GM19452 (cell line): ENCODE measurements at regions not wholly inside any gene's neighbourhood (a gene's known extent, or its start where the extent isn't known, plus 50 kb on each side); places are given as distances from the start of the nearest gene placed in this dataset.
"Not testable (repeated sequence)": the region's sequence is repeated elsewhere in the genome, so short reads cannot be mapped to it uniquely, and the experiment has no call there.

Experiments used
- ATAC-seq: cut with Tn5 transposase; IDR thresholded peaks from one replicate; pipeline ENCODE4 v1.9.1; 2021; ENCODE audit not compliant: unreplicated experiment

- no peak for ATAC-seq
Observed at GRCh38 chr5:108467563-108467962, 85.7 kb upstream of the FBXL17 start.

DNA sequence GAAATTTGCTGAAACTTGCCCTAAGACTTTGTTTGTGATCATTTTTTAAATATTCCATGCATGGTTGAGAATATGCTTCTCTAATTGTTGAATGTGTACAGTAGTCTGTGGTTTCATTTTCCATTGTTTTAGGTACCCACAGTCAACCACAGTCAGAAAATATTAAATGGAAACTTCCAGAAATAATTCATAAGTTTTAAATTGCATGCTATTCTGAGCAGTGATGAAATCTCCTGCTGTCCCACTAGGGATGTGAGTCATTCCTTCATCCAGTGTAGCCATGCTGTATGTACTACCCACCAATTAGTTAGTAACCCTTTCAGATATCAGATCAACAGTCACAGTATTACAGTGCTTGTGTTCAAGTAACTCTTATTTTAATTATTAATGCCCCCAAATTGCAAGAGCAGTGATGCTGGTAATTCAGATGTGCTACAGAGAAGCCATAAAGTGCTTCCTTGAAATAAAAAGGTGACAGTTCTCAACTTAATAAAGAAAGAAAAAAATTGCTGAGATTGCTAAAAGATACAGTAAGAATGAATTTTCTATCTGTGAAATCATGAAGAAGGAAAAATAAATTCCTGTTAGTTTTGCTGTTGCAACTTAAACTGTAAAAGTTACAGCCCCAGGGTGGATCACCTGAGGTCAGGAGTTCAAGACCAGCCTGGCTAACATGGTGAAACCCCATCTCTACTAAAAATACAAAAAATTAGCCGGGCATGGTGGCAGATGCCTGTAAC is 79.9 kb upstream of the FBXL17 start:
- ATAC-seq, result no peak

- ATAC-seq, result no peak
Observed at GRCh38 chr5:108459769-108460168, 77.9 kb upstream of the FBXL17 start.

DNA sequence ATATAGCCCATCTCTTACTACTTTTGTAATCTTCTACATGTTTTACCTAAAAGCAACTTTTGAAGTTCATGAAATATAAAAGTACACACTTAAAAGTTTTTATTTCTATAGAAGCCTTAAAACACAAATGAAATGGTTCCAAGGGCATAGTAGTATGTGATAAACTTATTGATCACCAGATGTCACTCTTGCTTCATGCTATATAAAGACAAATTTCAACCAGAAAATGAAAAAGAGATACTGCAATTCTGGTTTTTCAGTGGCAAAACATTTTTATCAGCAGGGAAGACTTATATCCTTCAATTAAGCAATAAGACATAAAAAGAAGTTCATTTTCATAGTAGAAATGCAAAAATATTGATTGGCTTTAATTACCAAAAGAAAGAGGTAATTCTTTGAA is 69.4 kb upstream of the FBXL17 start:
- no peak for ATAC-seq

DNA sequence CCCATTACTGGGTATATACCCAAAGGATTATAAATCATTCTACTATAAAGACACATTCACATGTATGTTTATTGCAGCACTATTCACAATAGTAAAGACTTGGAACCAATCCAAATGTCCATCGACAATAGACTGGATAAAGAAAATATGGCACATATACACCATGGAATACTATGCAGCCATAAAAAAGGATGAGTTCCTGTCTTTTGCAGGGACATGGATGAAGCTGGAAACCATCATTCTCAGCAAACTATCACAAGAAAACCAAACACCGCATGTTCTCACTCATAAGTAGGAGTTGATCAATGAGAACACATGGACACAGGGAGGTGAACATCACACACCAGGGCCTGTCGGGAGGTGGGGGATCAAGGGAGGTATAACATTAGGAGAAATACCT is 62.2 kb upstream of the FBXL17 start:
- ATAC-seq, result not testable (repeated sequence)

- ATAC-seq, result not testable (repeated sequence)
Observed at GRCh38 chr5:108442063-108442651, 60.3 kb upstream of the FBXL17 start.

DNA sequence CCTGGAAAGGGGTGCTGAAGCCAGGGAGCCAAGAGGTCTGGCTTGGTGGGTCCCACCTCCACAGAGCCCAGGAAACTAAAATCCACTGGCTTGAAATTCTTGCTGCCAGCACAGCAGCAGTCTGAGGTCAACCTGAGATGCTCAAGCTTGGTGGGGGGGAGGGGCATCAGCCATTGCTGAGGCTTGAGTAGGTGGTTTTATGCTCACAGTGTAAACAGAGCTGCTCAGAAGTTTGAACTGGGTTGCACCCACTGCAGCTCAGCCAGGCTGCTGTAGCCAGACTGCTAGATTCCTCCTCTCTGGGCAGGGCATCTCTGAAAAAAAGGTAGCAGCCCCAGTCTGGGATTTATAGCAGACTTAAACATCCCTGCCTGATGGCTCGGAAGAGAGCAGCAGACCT is 55.5 kb upstream of the FBXL17 start:
- ATAC-seq, result no peak

- no peak for ATAC-seq
Observed at GRCh38 chr5:108436696-108437095, 54.8 kb upstream of the FBXL17 start.

GRCh38 chr5:108433600-108433999 is 51.7 kb upstream of the FBXL17 start:
- ATAC-seq, result no peak

DNA sequence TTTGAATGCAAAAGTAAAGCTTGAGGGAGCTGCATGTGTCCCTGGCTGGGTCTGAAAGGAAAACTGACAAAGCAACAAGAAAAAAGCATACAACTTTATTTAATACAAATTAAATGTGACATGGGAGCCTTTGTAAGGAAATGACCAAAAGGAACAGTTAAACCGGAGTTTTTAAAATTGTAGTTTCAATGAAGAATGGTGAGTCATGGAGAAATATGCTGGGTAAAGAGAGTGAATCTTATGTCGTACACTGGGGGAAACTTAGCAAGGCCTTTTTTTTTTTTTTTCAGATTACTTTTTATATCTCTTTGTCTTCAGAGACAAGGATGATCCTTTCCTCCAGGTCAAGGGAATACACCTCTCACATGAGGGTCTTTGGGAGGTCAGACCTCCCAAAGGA is 50.1 kb upstream of the FBXL17 start:
- ATAC-seq, result no peak
